ENCODE measurements at regions not wholly inside any gene's neighbourhood (a gene's known extent, or its start where the extent isn't known, plus 50 kb on each side); places are given as distances from the start of the nearest gene placed in this dataset.

- Histone ChIP-seq H2AFZ (ENCODE audit: low read length) (no peak overlapping the region), H3K27me3 (ENCODE audit: control insufficient read depth, insufficient read depth, low read length) (no peaks in the 10 kb centered on the region), H3K36me3 (ENCODE audit: control insufficient read depth, insufficient read depth, low read length) (no peaks in the 10 kb centered on the region), H4K20me1 (ENCODE audit: control insufficient read depth, extremely low read depth, insufficient read depth, low read length) (no peaks in the 10 kb centered on the region), H3K79me2 (ENCODE audit: control insufficient read depth, insufficient read depth, low read length) (no peaks in the 10 kb centered on the region), H3K4me2 (ENCODE audit: extremely low read depth, insufficient read depth, low read length) (no peak overlapping the region), H3K27ac (ENCODE audit: insufficient read depth, low read length) (no peak overlapping the region), H3K4me1 (ENCODE audit: control insufficient read depth, extremely low read depth, insufficient read depth, low read length) (no peaks in the 10 kb centered on the region), H3K4me3 (replicated peaks in 1 of 4; ENCODE audit: control extremely low read depth in 1 of 4, insufficient read depth in 1 of 4, low read depth in 3 of 4, low read length in 4 of 4) (no peak overlapping the region), H3K9me3 (ENCODE audit: control insufficient read depth, insufficient read depth, low read depth, low read length) (no peaks in the 10 kb centered on the region), H3K9ac (ENCODE audit: insufficient read depth, low read length) (no peak overlapping the region)
- no peak for DNase-seq (ENCODE audit: low read depth in 2 of 2)
- no peak for TF ChIP-seq CTCF (conservative IDR thresholded peaks at IDR 0.05 in 1 of 2, IDR thresholded peaks at IDR 0.05 in 1 of 2; ENCODE audit: low read depth in 1 of 2, low read length in 2 of 2)
- no peak for TF ChIP-seq EZH2 (IDR thresholded peaks at IDR 0.05; ENCODE audit: low read length, missing control alignments)
These were observed 68.0 kb downstream of the CBLN4 start for GRCh38 chr20:55937283-55937682.

GRCh38 chr20:55936209-55936595, 69.1 kb downstream of the CBLN4 start:
- TF ChIP-seq CTCF (conservative IDR thresholded peaks at IDR 0.05 in 1 of 2, IDR thresholded peaks at IDR 0.05 in 1 of 2; ENCODE audit: low read depth in 1 of 2, low read length in 2 of 2) (no peak), EZH2 (IDR thresholded peaks at IDR 0.05; ENCODE audit: low read length, missing control alignments) (no peak)
- H3K4me3 ChIP-seq (replicated peaks in 1 of 4; ENCODE audit: control extremely low read depth in 1 of 4, insufficient read depth in 1 of 4, low read depth in 3 of 4, low read length in 4 of 4) = no peak overlapping the region

GRCh38 chr20:55935448-55936208, 69.7 kb downstream of the CBLN4 start:
- TF ChIP-seq EZH2 (IDR thresholded peaks at IDR 0.05; ENCODE audit: low read length, missing control alignments) (no peak), CTCF (conservative IDR thresholded peaks at IDR 0.05 in 1 of 2, IDR thresholded peaks at IDR 0.05 in 1 of 2; ENCODE audit: low read depth in 1 of 2, low read length in 2 of 2) (no peak)
- H3K36me3 ChIP-seq (ENCODE audit: control insufficient read depth, insufficient read depth, low read length) = no peaks in the 10 kb centered on the region
- H3K27me3 ChIP-seq (ENCODE audit: control insufficient read depth, insufficient read depth, low read length) = no peaks in the 10 kb centered on the region
- no peak for DNase-seq (ENCODE audit: low read depth in 2 of 2)
- H3K9me3 ChIP-seq (ENCODE audit: control insufficient read depth, insufficient read depth, low read depth, low read length) = no peaks in the 10 kb centered on the region
- no peak overlapping the region for H3K4me2 ChIP-seq (ENCODE audit: extremely low read depth, insufficient read depth, low read length)
- H2AFZ ChIP-seq (ENCODE audit: low read length) = no peak overlapping the region
- H4K20me1 ChIP-seq (ENCODE audit: control insufficient read depth, extremely low read depth, insufficient read depth, low read length) = no peaks in the 10 kb centered on the region
- H3K4me1 ChIP-seq (ENCODE audit: control insufficient read depth, extremely low read depth, insufficient read depth, low read length) = no peaks in the 10 kb centered on the region
- no peak overlapping the region for H3K9ac ChIP-seq (ENCODE audit: insufficient read depth, low read length)
- no peak overlapping the region for H3K4me3 ChIP-seq (replicated peaks in 1 of 4; ENCODE audit: control extremely low read depth in 1 of 4, insufficient read depth in 1 of 4, low read depth in 3 of 4, low read length in 4 of 4)
- H3K79me2 ChIP-seq (ENCODE audit: control insufficient read depth, insufficient read depth, low read length) = no peaks in the 10 kb centered on the region
- H3K27ac ChIP-seq (ENCODE audit: insufficient read depth, low read length) = no peak overlapping the region

More at GRCh38 chr20:55936209-55936595, 69.1 kb downstream of the CBLN4 start:
- DNase-seq (ENCODE audit: low read depth in 2 of 2) = no peak
- Histone ChIP-seq H2AFZ (ENCODE audit: low read length) (no peak overlapping the region), H3K36me3 (ENCODE audit: control insufficient read depth, insufficient read depth, low read length) (no peaks in the 10 kb centered on the region), H3K27me3 (ENCODE audit: control insufficient read depth, insufficient read depth, low read length) (no peaks in the 10 kb centered on the region), H3K4me2 (ENCODE audit: extremely low read depth, insufficient read depth, low read length) (no peak overlapping the region), H3K4me1 (ENCODE audit: control insufficient read depth, extremely low read depth, insufficient read depth, low read length) (no peaks in the 10 kb centered on the region), H3K9me3 (ENCODE audit: control insufficient read depth, insufficient read depth, low read depth, low read length) (no peaks in the 10 kb centered on the region), H3K9ac (ENCODE audit: insufficient read depth, low read length) (no peak overlapping the region), H3K79me2 (ENCODE audit: control insufficient read depth, insufficient read depth, low read length) (no peaks in the 10 kb centered on the region), H4K20me1 (ENCODE audit: control insufficient read depth, extremely low read depth, insufficient read depth, low read length) (no peaks in the 10 kb centered on the region), H3K27ac (ENCODE audit: insufficient read depth, low read length) (no peak overlapping the region)

Measured in fibroblast of lung (primary cell).